K562 (cell line): ENCODE measurements at regions not wholly inside any gene's neighbourhood (a gene's known extent, or its start where the extent isn't known, plus 50 kb on each side); places are given as distances from the start of the nearest gene placed in this dataset.

Experiments
- ATAC-seq: fragments of 200-7000 bp; cut with Tn5 transposase; 3 replicates; pipeline ENCODE4 v1.9.1; 2020; ENCODE audit warnings: moderate library complexity
- BruUV-seq: library from RNA; stranded (reverse); fragments of 400-500 nt; replicated peaks from 2 replicates; lab custom pipeline; 2021; lab: Mats Ljungman, UMichigan
- CTCF ChIA-PET: fragments of 300-600 bp; formaldehyde crosslinking; extraction: SDS; loops from one replicate; lab custom pipeline; 2021; ENCODE audit warnings: low intra/inter-chr PET ratio; lab: Yijun Ruan, JAX
- POLR2A ChIA-PET: fragments of 300-600, 350-650 bp; sonication (Branson Sonifier 250); formaldehyde crosslinking; extraction: SDS; loops from one replicate; lab custom pipeline; 2021; ENCODE audit warnings: antibody characterized with exemption, inconsistent platforms; lab: Yijun Ruan, JAX
- DNase-seq, 4 experiments: peaks; one replicate each; pipeline versions ENCODE4 v3.0.0 to v3.0.0-alpha.2; 2011 to 2018; ENCODE audit warnings: low spot score in 3 of 4, mixed read lengths in 3 of 4; ENCODE audit errors: extremely low read depth in 1 of 4
- FAIRE-seq: peaks from 2 replicates; lab custom pipeline; 2011; peaks lifted over from hg19 to GRCh38; lab: Jason Lieb, UNC
- H2AFZ ChIP-seq: 2 replicates; pipeline ENCODE4 v1.6.0; 2011; ENCODE audit warnings: low read depth, low read length, control low read depth, inconsistent platforms
- H3K27ac ChIP-seq: fragments of 200-600 bp; 3 replicates; pipeline ENCODE4 v1.8.0; 2011; ENCODE audit warnings: low read depth, mild to moderate bottlenecking, control low read depth, inconsistent platforms, low read length, moderate library complexity, mixed read lengths; ENCODE audit errors: extremely low read depth
- H3K27me3 ChIP-seq, 2 experiments: fragments of 300-600 bp in 1 of 2; 2 replicates in 1 of 2; 3 replicates in 1 of 2; pipeline versions ENCODE4 v1.6.0 to v1.8.0; 2011; ENCODE audit warnings: inconsistent platforms in 2 of 2, low read length in 2 of 2, mild to moderate bottlenecking in 1 of 2, mixed read lengths in 1 of 2, moderate library complexity in 1 of 2; ENCODE audit not compliant: control insufficient read depth in 2 of 2, insufficient read depth in 2 of 2
- H3K36me3 ChIP-seq: fragments of 300-600 bp; 3 replicates; pipeline ENCODE4 v1.8.0; 2011; ENCODE audit warnings: mild to moderate bottlenecking, low read length, inconsistent platforms; ENCODE audit not compliant: control insufficient read depth, insufficient read depth
- H3K4me1 ChIP-seq, 2 experiments: fragments of 200-600 bp in 1 of 2; replicated peaks in 1 of 2; 2 replicates in 1 of 2; 3 replicates in 1 of 2; pipeline versions ENCODE4 v1.5.1 to v1.8.0; 2011; ENCODE audit warnings: inconsistent platforms in 2 of 2, low read length in 2 of 2, mild to moderate bottlenecking in 1 of 2, mixed read lengths in 1 of 2, moderate library complexity in 1 of 2; ENCODE audit not compliant: control insufficient read depth in 2 of 2, insufficient read depth in 2 of 2
- H3K4me2 ChIP-seq: 2 replicates; pipeline ENCODE4 v1.6.1; 2011; ENCODE audit warnings: low read length, control low read depth, inconsistent platforms, mixed read lengths; ENCODE audit not compliant: insufficient read depth
- H3K4me3 ChIP-seq: fragments of 200-600 bp; sonication (generic), shearing (Covaris generic); 2 replicates; pipeline ENCODE4 v1.5.1; 2016; ENCODE audit warnings: control low read depth, inconsistent platforms
- H3K79me2 ChIP-seq: fragments of 200-600 bp; 3 replicates; pipeline ENCODE4 v1.8.0; 2011; ENCODE audit warnings: low read length, inconsistent platforms; ENCODE audit not compliant: control insufficient read depth, insufficient read depth
- H3K9ac ChIP-seq, 2 experiments: 2 replicates each; pipeline versions ENCODE4 v1.6.0 to v1.6.1; 2011; ENCODE audit warnings: low read depth in 2 of 2, low read length in 2 of 2, control low read depth in 1 of 2, inconsistent platforms in 1 of 2, mild to moderate bottlenecking in 1 of 2, mixed read lengths in 1 of 2; ENCODE audit not compliant: insufficient read depth in 1 of 2
- H3K9me1 ChIP-seq: one replicate; pipeline ENCODE4 v1.6.0; 2011; ENCODE audit warnings: inconsistent platforms, mild to moderate bottlenecking, low read length, moderate library complexity; ENCODE audit not compliant: control insufficient read depth, insufficient read depth
- H3K9me3 ChIP-seq: replicated peaks from 2 replicates; pipeline ENCODE4 v1.5.1; 2011; ENCODE audit warnings: low read depth, low read length, inconsistent platforms; ENCODE audit not compliant: control insufficient read depth, insufficient read depth
- H4K20me1 ChIP-seq: replicated peaks from 2 replicates; pipeline ENCODE4 v1.6.1; 2011; ENCODE audit warnings: low read length, inconsistent platforms, mixed read lengths; ENCODE audit not compliant: control insufficient read depth, insufficient read depth
- CBX3 ChIP-seq, 2 experiments: IDR thresholded peaks; 1 replicate in 1 of 2; 2 replicates in 1 of 2; pipeline ENCODE4 v1.6.1; 2012; ENCODE audit warnings: inconsistent platforms in 2 of 2, low read length in 2 of 2, borderline replicate concordance in 1 of 2, control low read depth in 1 of 2
- CCNT2 ChIP-seq: IDR thresholded peaks from 2 replicates; pipeline ENCODE4 v1.6.1; 2011; ENCODE audit warnings: borderline replicate concordance, low read depth, mild to moderate bottlenecking, moderate library complexity, mixed read lengths, low read length; ENCODE audit not compliant: insufficient read length; ENCODE audit errors: extremely low read depth
- FOXJ2 ChIP-seq: fragments of 200-800 bp; sonication (Bioruptor generic); IDR thresholded peaks from 2 replicates; pipeline ENCODE4 v1.6.1; 2016; ENCODE audit warnings: missing genetic modification characterization, missing compliant biosample characterization
- HEY1 ChIP-seq: fragments of 250-450 bp; sonication (Bioruptor Pico); IDR thresholded peaks from 2 replicates; pipeline ENCODE4 v1.5.0; 2020; ENCODE audit warnings: mild to moderate bottlenecking, moderate library complexity, borderline replicate concordance
- IRF9 ChIP-seq: fragments of 450-650 bp; IDR thresholded peaks from 2 replicates; pipeline ENCODE4 v1.6.1; 2016; ENCODE audit warnings: missing biosample characterization, missing genetic modification characterization
- NELFE ChIP-seq: IDR thresholded peaks from 2 replicates; pipeline ENCODE4 v1.6.1; 2011; ENCODE audit warnings: mild to moderate bottlenecking; ENCODE audit not compliant: insufficient read depth, insufficient read length
- TCF7 ChIP-seq: sonication (generic); IDR thresholded peaks from 2 replicates; pipeline ENCODE4 v1.6.1; 2016; ENCODE audit warnings: antibody characterized with exemption, borderline replicate concordance
- TRIM28 ChIP-seq: fragments of 450-650 bp; IDR thresholded peaks from 2 replicates; pipeline ENCODE4 v1.6.1; 2017
- ZNF134 ChIP-seq: fragments of 250-450 bp; sonication (Bioruptor Pico); conservative IDR thresholded peaks from 2 replicates; pipeline ENCODE4 v1.4.0; 2020
- ZNF507 ChIP-seq: conservative IDR thresholded peaks from 2 replicates; pipeline ENCODE4 v1.6.1; 2017; ENCODE audit warnings: missing genetic modification characterization, missing compliant biosample characterization
- WGBS: fragments of 100-300 bp; shearing (Covaris generic); methylation state at CpG from one replicate; pipeline ENCODE4 v1.1.6; 2016; ENCODE audit warnings: low coverage, mixed read lengths; ENCODE audit not compliant: insufficient coverage; ENCODE audit errors: missing lambda C conversion rate; 5-methylcytosine and 5-hydroxymethylcytosine counted together
- in situ Hi-C: fragments of 300-500 bp; cut with MboI; formaldehyde crosslinking; loops from 4 replicates; pipeline ENCODE4 v1.15.0; 2018; ENCODE audit warnings: inconsistent platforms, mixed read lengths
- intact Hi-C: fragments of 100-400 bp; cut with micrococcal nuclease; formaldehyde crosslinking; loops from 2 replicates; pipeline ENCODE4 v1.14.2; 2022
- TF ChIP-seq, protein P1 (sequence below): IDR thresholded peaks from 2 replicates; pipeline ENCODE4 v1.6.1; 2016; ENCODE audit warnings: missing genetic modification characterization, missing compliant biosample characterization
- TF ChIP-seq, protein P2 (sequence below): sonication (generic); formaldehyde crosslinking; IDR thresholded peaks from 2 replicates; pipeline ENCODE4 v1.8.0; 2022; ENCODE audit warnings: mild to moderate bottlenecking, missing genetic modification reagents

DNA sequence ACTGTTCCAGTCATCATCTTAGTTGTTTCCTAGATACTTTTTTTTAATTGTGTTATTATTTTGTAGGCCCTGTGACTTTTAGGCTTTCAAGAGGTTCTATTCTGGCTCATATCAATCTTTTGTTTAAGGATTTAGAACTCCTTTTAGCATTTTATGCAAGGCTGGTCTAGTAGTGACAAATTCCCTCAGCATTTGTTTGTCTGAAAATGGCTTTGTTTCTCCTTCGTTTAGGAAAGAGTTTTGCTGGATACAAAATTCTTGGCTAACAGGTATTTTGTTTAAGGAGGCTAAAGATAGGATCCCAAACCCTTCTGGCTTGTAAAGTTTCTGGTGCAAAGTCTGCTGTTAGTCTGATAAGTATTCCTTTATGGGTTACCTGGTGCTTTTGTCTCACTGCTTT, 116.6 kb upstream of the SLC66A3 start:
- POLR2A ChIA-PET: no interaction called here
- FAIRE-seq (no peak), DNase-seq (no peak), ATAC-seq (no peak)
- Histone ChIP-seq H3K27ac (no peak overlapping the region), H4K20me1 (no peaks in the 10 kb centered on the region), H2AFZ (no peak overlapping the region), H3K9me3 (no peaks in the 10 kb centered on the region), H3K9ac (no peak overlapping the region), H3K4me3 (no peak overlapping the region), H3K27me3 (peaks cover 0 to 11% of the 10 kb centered on the region in 2 experiments; a peak in 1 of 5 replicates), H3K36me3 (no peaks in the 10 kb centered on the region), H3K79me2 (no peaks in the 10 kb centered on the region), H3K9me1 (no peaks in the 10 kb centered on the region), H3K4me1 (no peaks in the 10 kb centered on the region), H3K4me2 (no peak overlapping the region)
- intact Hi-C loops: no loop called here
- BruUV-seq: no TSS peak
- CTCF ChIA-PET: no interaction called here
- TF ChIP-seq, protein P1, sequence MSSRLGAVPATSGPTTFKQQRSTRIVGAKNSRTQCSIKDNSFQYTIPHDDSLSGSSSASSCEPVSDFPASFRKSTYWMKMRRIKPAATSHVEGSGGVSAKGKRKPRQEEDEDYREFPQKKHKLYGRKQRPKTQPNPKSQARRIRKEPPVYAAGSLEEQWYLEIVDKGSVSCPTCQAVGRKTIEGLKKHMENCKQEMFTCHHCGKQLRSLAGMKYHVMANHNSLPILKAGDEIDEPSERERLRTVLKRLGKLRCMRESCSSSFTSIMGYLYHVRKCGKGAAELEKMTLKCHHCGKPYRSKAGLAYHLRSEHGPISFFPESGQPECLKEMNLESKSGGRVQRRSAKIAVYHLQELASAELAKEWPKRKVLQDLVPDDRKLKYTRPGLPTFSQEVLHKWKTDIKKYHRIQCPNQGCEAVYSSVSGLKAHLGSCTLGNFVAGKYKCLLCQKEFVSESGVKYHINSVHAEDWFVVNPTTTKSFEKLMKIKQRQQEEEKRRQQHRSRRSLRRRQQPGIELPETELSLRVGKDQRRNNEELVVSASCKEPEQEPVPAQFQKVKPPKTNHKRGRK: no peak
- TF ChIP-seq CCNT2 (no peak), FOXJ2 (tag) (no peak), CBX3 (IDR thresholded peaks at IDR 0.05; ENCODE audit: borderline replicate concordance in 1 of 2, low read length in 2 of 2) (no peak), NELFE (no peak), TRIM28 (no peak), ZNF134 (CRISPR knock-in tag) (no peak), HEY1 (no peak), TCF7 (no peak), ZNF507 (tag) (no peak), IRF9 (tag) (no peak)
- TF ChIP-seq, protein P2, sequence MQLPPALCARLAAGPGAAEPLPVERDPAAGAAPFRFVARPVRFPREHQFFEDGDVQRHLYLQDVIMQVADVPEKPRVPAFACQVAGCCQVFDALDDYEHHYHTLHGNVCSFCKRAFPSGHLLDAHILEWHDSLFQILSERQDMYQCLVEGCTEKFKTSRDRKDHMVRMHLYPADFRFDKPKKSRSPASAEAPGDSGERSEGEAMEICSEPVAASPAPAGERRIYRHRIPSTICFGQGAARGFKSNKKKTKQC: no peak
- 0% methylated on average over 1 of the region's 1 CpG for WGBS
- in situ Hi-C loops: no loop called here
